CD14-positive monocyte (primary cell): ENCODE measurements at regions not wholly inside any gene's neighbourhood (a gene's known extent, or its start where the extent isn't known, plus 50 kb on each side); places are given as distances from the start of the nearest gene placed in this dataset.
A peak's percentile ranks its signal among the peaks of the same experiment; 100 is the strongest.

Source experiments
- DNase-seq, 3 donors: peaks; one replicate each; pipeline ENCODE4 v3.0.0-alpha.2; 2011 to 2022
- H2AFZ ChIP-seq: 2 replicates; pipeline ENCODE4 v1.6.0; 2012; ENCODE audit warnings: mild to moderate bottlenecking, low read depth, low read length, inconsistent platforms; ENCODE audit not compliant: insufficient read depth, poor library complexity, severe bottlenecking
- H3K27ac ChIP-seq, 2 donors: 1 replicate in 1 of 2; 2 replicates in 1 of 2; pipeline ENCODE4 v1.5.1; 2012 to 2013; ENCODE audit warnings: low read length in 2 of 2, control low read depth in 1 of 2, inconsistent platforms in 1 of 2, low read depth in 1 of 2, mild to moderate bottlenecking in 1 of 2
- H3K27me3 ChIP-seq, 2 donors: one replicate each; pipeline versions ENCODE4 v1.6.0 to v1.6.1; 2011 to 2013; ENCODE audit warnings: low read length in 2 of 2; ENCODE audit not compliant: control insufficient read depth in 2 of 2, insufficient read depth in 2 of 2
- H3K36me3 ChIP-seq, 2 donors: replicated peaks in 1 of 2; 1 replicate in 1 of 2; 2 replicates in 1 of 2; pipeline versions ENCODE4 v1.5.1 to v1.6.1; 2012 to 2013; ENCODE audit warnings: low read length in 2 of 2, control low read depth in 1 of 2, inconsistent platforms in 1 of 2, mild to moderate bottlenecking in 1 of 2; ENCODE audit not compliant: insufficient read depth in 2 of 2, control insufficient read depth in 1 of 2
- H3K4me1 ChIP-seq, 2 donors: 1 replicate in 1 of 2; 2 replicates in 1 of 2; pipeline versions ENCODE4 v1.5.1 to v1.6.1; 2012 to 2013; ENCODE audit warnings: low read length in 2 of 2, control low read depth in 1 of 2, inconsistent platforms in 1 of 2, mild to moderate bottlenecking in 1 of 2, moderate library complexity in 1 of 2; ENCODE audit not compliant: insufficient read depth in 2 of 2, control insufficient read depth in 1 of 2
- H3K4me2 ChIP-seq: replicated peaks from 2 replicates; pipeline ENCODE3; 2012; ENCODE audit warnings: low read length, moderate library complexity, mild to moderate bottlenecking; ENCODE audit not compliant: poor library complexity, severe bottlenecking; ENCODE audit errors: extremely low read depth
- H3K4me3 ChIP-seq, 3 experiments: fragments of 200-600 bp in 1 of 3; sonication (generic) in 1 of 3; replicated peaks in 1 of 3; 1 replicate in 2 of 3; 2 replicates in 1 of 3; pipeline ENCODE4 v1.5.1; 2011 to 2013; ENCODE audit warnings: low read length in 3 of 3, mild to moderate bottlenecking in 3 of 3, control low read depth in 2 of 3, low read depth in 2 of 3, inconsistent platforms in 1 of 3, moderate library complexity in 1 of 3
- H3K79me2 ChIP-seq: 2 replicates; pipeline ENCODE4 v1.6.0; 2012; ENCODE audit warnings: mild to moderate bottlenecking, control low read depth, inconsistent platforms, low read length, moderate library complexity; ENCODE audit not compliant: insufficient read depth
- H3K9ac ChIP-seq: 2 replicates; pipeline ENCODE4 v1.6.0; 2017; ENCODE audit warnings: low read length, mild to moderate bottlenecking; ENCODE audit not compliant: insufficient read depth, poor library complexity, severe bottlenecking
- H3K9me3 ChIP-seq, 2 donors: replicated peaks in 1 of 2; 1 replicate in 1 of 2; 2 replicates in 1 of 2; pipeline versions ENCODE4 v1.5.1 to v1.6.1; 2012 to 2013; ENCODE audit warnings: low read length in 2 of 2, control low read depth in 1 of 2; ENCODE audit not compliant: control insufficient read depth in 1 of 2, insufficient read depth in 1 of 2
- H4K20me1 ChIP-seq: 2 replicates; pipeline ENCODE4 v1.6.0; 2012; ENCODE audit warnings: mild to moderate bottlenecking, low read length, control low read depth, moderate library complexity; ENCODE audit not compliant: insufficient read depth
- H3K27ac Mint-ChIP-seq, 7 donors: one replicate each; pipeline ENCODE4 v1.8.0; 2020; ENCODE audit warnings: mild to moderate bottlenecking in 7 of 7, mixed read lengths in 7 of 7, moderate library complexity in 6 of 7, inconsistent platforms in 2 of 7
- H3K27me3 Mint-ChIP-seq, 3 donors: one replicate each; pipeline ENCODE4 v1.8.0; 2021 to 2022; ENCODE audit warnings: low read depth in 3 of 3, mild to moderate bottlenecking in 3 of 3, mixed read lengths in 3 of 3, moderate library complexity in 3 of 3, inconsistent platforms in 1 of 3
- H3K36me3 Mint-ChIP-seq, 2 donors: one replicate each; pipeline ENCODE4 v1.8.0; 2020; ENCODE audit warnings: mixed read lengths in 2 of 2, inconsistent platforms in 1 of 2, mild to moderate bottlenecking in 1 of 2
- H3K4me1 Mint-ChIP-seq: one replicate; pipeline ENCODE4 v1.8.0; 2020; ENCODE audit warnings: mild to moderate bottlenecking, mixed read lengths
- H3K4me3 Mint-ChIP-seq, 2 donors: one replicate each; pipeline ENCODE4 v1.8.0; 2020; ENCODE audit warnings: mild to moderate bottlenecking in 2 of 2, mixed read lengths in 2 of 2, moderate library complexity in 1 of 2
- H3K9me3 Mint-ChIP-seq, 7 donors: one replicate each; pipeline ENCODE4 v1.8.0; 2020 to 2022; ENCODE audit warnings: mixed read lengths in 7 of 7, mild to moderate bottlenecking in 6 of 7, moderate library complexity in 6 of 7, inconsistent platforms in 2 of 7
- CTCF ChIP-seq: fragments of 200-600 bp; IDR thresholded peaks from one replicate; pipeline ENCODE4 v1.8.0; 2022; ENCODE audit warnings: antibody characterized with exemption, mild to moderate bottlenecking
- WGBS: methylation state at CpG from one replicate; pipeline ENCODE4 v1.1.5; 2013; ENCODE audit warnings: missing lambda C conversion rate; ENCODE audit not compliant: insufficient coverage; 5-methylcytosine and 5-hydroxymethylcytosine counted together
- intact Hi-C, 2 donors: fragments of 100-400 bp; cut with micrococcal nuclease; formaldehyde crosslinking; loops; one replicate each; pipeline versions ENCODE4 v1.15.0 to v1.15.1; 2023

GRCh38 chr10:3380406-3381050, 207.9 kb upstream of the PITRM1 start:
- Histone ChIP-seq H3K9ac (no peak overlapping the region), H2AFZ (no peak overlapping the region), H4K20me1 (no peaks in the 10 kb centered on the region), H3K4me3 (no peak overlapping the region), H3K9me3 (peaks cover 7 to 40% of the 10 kb centered on the region in 2 donors), H3K4me2 (no peak overlapping the region), H3K27me3 (no peaks in the 10 kb centered on the region), H3K27ac (no peak overlapping the region), H3K79me2 (no peaks in the 10 kb centered on the region), H3K4me1 (no peaks in the 10 kb centered on the region), H3K36me3 (no peaks in the 10 kb centered on the region)
- H3K4me3 Mint-ChIP-seq: no peak overlapping the region
- no peak for DNase-seq
- 97% methylated on average over 4 of the region's 7 CpGs for WGBS
- peaks cover 20 to 33% (median 28%) of the 10 kb centered on the region in 7 donors for H3K9me3 Mint-ChIP-seq
- H3K27me3 Mint-ChIP-seq: no peaks in the 10 kb centered on the region
- H3K4me1 Mint-ChIP-seq: no peaks in the 10 kb centered on the region
- TF ChIP-seq CTCF: no peak
- H3K36me3 Mint-ChIP-seq: no peaks in the 10 kb centered on the region
- intact Hi-C loops: no loop called here
- H3K27ac Mint-ChIP-seq: peak overlapping the region in 1 of 7 donors; percentile 46

- Mint-ChIP-seq H3K9me3 (peaks cover 6 to 23% (median 15%) of the 10 kb centered on the region in 7 donors), H3K27ac (no peak overlapping the region), H3K36me3 (no peaks in the 10 kb centered on the region), H3K27me3 (peaks cover 0 to 4% (median 2%) of the 10 kb centered on the region in 3 donors), H3K4me3 (no peak overlapping the region), H3K4me1 (no peaks in the 10 kb centered on the region)
- Histone ChIP-seq H3K9me3 (peaks cover 0 to 31% of the 10 kb centered on the region in 2 donors), H3K27ac (no peak overlapping the region), H3K4me3 (no peak overlapping the region), H3K36me3 (no peaks in the 10 kb centered on the region), H3K27me3 (no peaks in the 10 kb centered on the region), H4K20me1 (no peaks in the 10 kb centered on the region), H3K4me2 (no peak overlapping the region), H3K9ac (no peak overlapping the region), H3K79me2 (no peaks in the 10 kb centered on the region), H3K4me1 (no peaks in the 10 kb centered on the region), H2AFZ (no peak overlapping the region)
- no peak for DNase-seq
- WGBS: 96% methylated on average over 17 of the region's 17 CpGs
- TF ChIP-seq CTCF: no peak
- intact Hi-C loops: no loop called here
Observed at GRCh38 chr10:3376631-3377030, 204.0 kb upstream of the PITRM1 start.
